HFF-Myc (cell line): ENCODE measurements at regions not wholly inside any gene's neighbourhood (a gene's known extent, or its start where the extent isn't known, plus 50 kb on each side); places are given as distances from the start of the nearest gene placed in this dataset.
"Not testable (repeated sequence)": the region's sequence is repeated elsewhere in the genome, so short reads cannot be mapped to it uniquely, and the experiment has no call there.

Source experiments
- DNase-seq: peaks from one replicate; pipeline ENCODE4 v3.0.0-alpha.2; 2011; ENCODE audit warnings: low read depth; ENCODE audit errors: extremely low read depth
- H3K4me3 ChIP-seq: replicated peaks from 2 replicates; pipeline ENCODE4 v1.5.1; 2011; ENCODE audit warnings: low read depth, mild to moderate bottlenecking, control low read depth, low read length
- CTCF ChIP-seq: IDR thresholded peaks from 2 replicates; pipeline ENCODE4 v1.5.1; 2012; ENCODE audit warnings: mild to moderate bottlenecking, low read depth, low read length, control low read depth; ENCODE audit errors: missing control alignments

- no peak for TF ChIP-seq CTCF
- DNase-seq = no peak
- no peak overlapping the region for H3K4me3 ChIP-seq
Observed at GRCh38 chr4:155040031-155040430, 168.4 kb upstream of the NPY2R start.

DNA sequence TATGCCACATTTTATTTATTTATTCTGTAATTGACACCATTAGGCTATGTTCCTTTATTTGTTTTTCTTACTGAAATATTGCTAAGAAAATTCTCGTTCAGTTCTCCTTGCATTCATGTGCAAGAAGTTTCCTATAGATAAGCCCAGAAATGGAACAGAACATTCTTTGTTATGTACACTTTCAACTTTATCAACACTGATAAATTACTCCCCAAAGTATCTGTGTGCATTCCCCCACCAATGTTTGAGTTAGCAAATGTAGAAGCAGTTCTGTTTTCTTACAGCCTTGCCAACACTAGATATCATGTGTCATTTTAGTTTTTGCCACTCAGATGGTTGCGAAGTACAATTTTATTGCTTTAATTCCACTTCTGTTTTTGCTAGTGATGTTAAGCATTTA, 166.4 kb upstream of the NPY2R start:
- no peak overlapping the region for H3K4me3 ChIP-seq
- no peak for TF ChIP-seq CTCF
- DNase-seq = no peak

DNA sequence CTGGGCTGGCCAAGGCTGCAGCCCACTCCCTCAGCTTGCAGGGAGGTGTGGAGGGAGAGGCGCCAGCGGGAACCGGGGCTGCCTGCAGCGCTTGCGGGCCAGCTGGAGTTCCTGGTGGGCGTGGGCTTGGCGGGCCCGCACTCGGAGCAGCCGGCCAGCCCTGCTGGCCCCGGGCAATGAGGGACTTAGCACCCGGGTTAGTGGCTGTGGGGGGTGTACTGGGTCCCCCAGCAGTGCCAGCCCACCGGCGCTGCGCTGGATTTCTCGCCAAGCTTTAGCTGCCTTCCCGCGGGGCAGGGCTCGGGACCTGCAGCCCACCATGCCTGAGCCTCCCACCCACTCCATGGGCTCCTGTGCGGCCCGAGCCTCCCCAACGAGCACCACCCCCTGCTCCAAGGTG, 164.2 kb upstream of the NPY2R start:
- H3K4me3 ChIP-seq, DNase-seq: not testable (repeated sequence)

- no peak overlapping the region for H3K4me3 ChIP-seq
- DNase-seq = no peak
- no peak for TF ChIP-seq CTCF
Observed at GRCh38 chr4:155047755-155048154, 160.7 kb upstream of the NPY2R start.

- H3K4me3 ChIP-seq, DNase-seq: not testable (repeated sequence)
Observed at GRCh38 chr4:155054042-155054441, 154.4 kb upstream of the NPY2R start.

DNA sequence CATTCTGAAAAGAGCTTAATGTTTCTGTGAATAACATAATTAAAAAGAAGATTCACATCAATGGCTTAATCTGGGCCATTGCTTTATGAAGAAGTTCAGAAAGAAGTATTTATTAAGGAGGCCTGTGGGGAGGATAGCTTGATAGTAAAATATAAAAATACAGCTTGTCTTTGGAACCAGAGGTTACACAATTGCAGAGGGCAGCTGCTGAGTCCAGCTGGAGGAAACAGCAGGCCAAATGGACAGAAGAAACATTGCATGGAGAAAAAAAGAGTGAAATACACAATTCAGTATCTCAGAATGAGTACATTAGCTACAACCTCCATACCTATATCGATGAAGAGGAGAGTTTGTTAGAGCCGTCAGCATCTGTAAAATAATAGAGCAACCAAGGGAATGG, 148.0 kb upstream of the NPY2R start:
- DNase-seq = no peak
- no peak for TF ChIP-seq CTCF

GRCh38 chr4:155060873-155061272, 147.6 kb upstream of the NPY2R start:
- H3K4me3 ChIP-seq = no peak overlapping the region
- TF ChIP-seq CTCF = no peak
- no peak for DNase-seq

More for the DNA sequence above, 148.0 kb upstream of the NPY2R start:
- no peak overlapping the region for H3K4me3 ChIP-seq

GRCh38 chr4:155062948-155063347, 145.5 kb upstream of the NPY2R start:
- no peak for TF ChIP-seq CTCF
- no peak for DNase-seq

GRCh38 chr4:155064934-155065333, 143.5 kb upstream of the NPY2R start:
- not testable (repeated sequence) for DNase-seq, H3K4me3 ChIP-seq

More at GRCh38 chr4:155062948-155063347, 145.5 kb upstream of the NPY2R start:
- no peak overlapping the region for H3K4me3 ChIP-seq
